Liver (tissue), 3 donors: ENCODE measurements at regions not wholly inside any gene's neighbourhood (a gene's known extent, or its start where the extent isn't known, plus 50 kb on each side); places are given as distances from the start of the nearest gene placed in this dataset.

ENCODE experiments used
- CTCF ChIP-seq: fragments of 150-350 bp; IDR thresholded peaks from 2 replicates; pipeline ENCODE4 v1.5.1; 2017; ENCODE audit warnings: improper control_type of control experiment, low read depth, low read length; ENCODE audit not compliant: missing input control
- FOXA1 ChIP-seq: IDR thresholded peaks from 2 replicates; pipeline ENCODE4 v1.6.1; 2016; ENCODE audit warnings: antibody characterized with exemption
- FOXA2 ChIP-seq: IDR thresholded peaks from 2 replicates; pipeline ENCODE4 v1.6.1; 2016; ENCODE audit warnings: antibody characterized with exemption
- HNF4G ChIP-seq: IDR thresholded peaks from 2 replicates; pipeline ENCODE4 v1.6.1; 2016; ENCODE audit warnings: antibody characterized with exemption
- JUND ChIP-seq, 2 donors: IDR thresholded peaks; 2 replicates each; pipeline ENCODE4 v1.6.1; 2016; ENCODE audit warnings: antibody characterized with exemption in 2 of 2
- MAX ChIP-seq: IDR thresholded peaks from 2 replicates; pipeline ENCODE4 v1.6.1; 2016; ENCODE audit warnings: antibody characterized with exemption
- RAD21 ChIP-seq, 2 donors: IDR thresholded peaks; 2 replicates each; pipeline ENCODE4 v1.6.1; 2016; ENCODE audit warnings: antibody characterized with exemption in 2 of 2, mild to moderate bottlenecking in 2 of 2
- REST ChIP-seq: IDR thresholded peaks from 2 replicates; pipeline ENCODE4 v1.6.1; 2016; ENCODE audit warnings: antibody characterized with exemption, mild to moderate bottlenecking
- RXRA ChIP-seq, 2 donors: IDR thresholded peaks; 2 replicates each; pipeline ENCODE4 v1.6.1; 2017 to 2018; ENCODE audit warnings: antibody characterized with exemption in 2 of 2, mild to moderate bottlenecking in 1 of 2
- SP1 ChIP-seq: IDR thresholded peaks from 2 replicates; pipeline ENCODE4 v1.6.1; 2018; ENCODE audit warnings: antibody characterized with exemption, mild to moderate bottlenecking
- TAF1 ChIP-seq: conservative IDR thresholded peaks from 2 replicates; pipeline ENCODE4 v1.6.1; 2016; ENCODE audit warnings: antibody characterized with exemption, mild to moderate bottlenecking
- donor health status: healthy.
- donor health status: healthy.

GRCh38 chr4:34800953-34801352 lies 1443.4 kb downstream of the ARAP2 start:
- TF ChIP-seq RAD21 (IDR thresholded peaks at IDR 0.05) (no peak), CTCF (no peak), REST (no peak), SP1 (no peak), TAF1 (no peak), FOXA1 (no peak), RXRA (IDR thresholded peaks at IDR 0.05) (no peak), MAX (no peak), FOXA2 (no peak), JUND (IDR thresholded peaks at IDR 0.05) (no peak), HNF4G (no peak)
